ENCODE measurements at regions not wholly inside any gene's neighbourhood (a gene's known extent, or its start where the extent isn't known, plus 50 kb on each side); places are given as distances from the start of the nearest gene placed in this dataset.

DNA sequence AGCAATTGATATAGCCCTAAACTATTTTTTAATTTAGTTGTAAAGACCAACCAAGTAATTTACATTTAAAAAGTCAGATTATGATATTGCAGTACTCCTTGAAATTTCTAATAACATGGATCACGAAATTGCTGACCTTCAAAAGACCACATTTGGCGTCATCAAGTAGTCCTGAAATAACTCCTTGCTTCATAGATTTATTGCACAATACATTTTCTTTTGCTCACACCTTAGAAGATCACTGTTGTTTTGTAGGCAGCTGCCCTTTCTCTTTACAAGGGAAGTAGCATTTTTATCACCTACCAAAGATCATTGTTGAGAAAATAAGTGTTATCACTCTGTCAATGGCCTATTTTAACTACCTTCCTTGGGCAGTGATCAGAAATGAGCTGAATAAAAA is 815.8 kb downstream of the METTL15 start:
- dilution Hi-C loops (cut with MboI; ENCODE audit: extremely low pct_ligation_motif_present, low sequenced_read_pairs), result no loop called here
- H4K20me1 ChIP-seq (replicated peaks; ENCODE audit: control insufficient read depth, extremely low read depth, insufficient read depth, low read length), result no peaks in the 10 kb centered on the region
- intact Hi-C loops (cut with micrococcal nuclease), result no loop called here
- no peaks in the 10 kb centered on the region for H3K9me1 ChIP-seq (replicated peaks; ENCODE audit: control insufficient read depth, extremely low read depth, insufficient read depth, low read length)
- no peaks in the 10 kb centered on the region for H3K79me2 ChIP-seq (ENCODE audit: control insufficient read depth, insufficient read depth, low read length)
- no peaks in the 10 kb centered on the region for H3K4me1 ChIP-seq (ENCODE audit: control insufficient read depth, extremely low read depth, insufficient read depth, low read length)
- H3K9ac ChIP-seq (replicated peaks; ENCODE audit: extremely low read depth, insufficient read depth, low read length), result no peak overlapping the region
- H3K36me3 ChIP-seq (ENCODE audit: control insufficient read depth in 2 of 2, extremely low read depth in 1 of 2, insufficient read depth in 2 of 2, low read length in 2 of 2), result no peaks in the 10 kb centered on the region
- H3K4me3 ChIP-seq (replicated peaks in 1 of 3; ENCODE audit: insufficient read depth in 1 of 3, low read depth in 1 of 3, low read length in 3 of 3), result no peak overlapping the region
- H3K27ac ChIP-seq (ENCODE audit: insufficient read depth, low read depth, low read length), result no peak overlapping the region
- FAIRE-seq (no peak), DNase-seq (ENCODE audit: low read depth, low spot score) (no peak)
- H3K4me2 ChIP-seq (ENCODE audit: insufficient read depth, low read length), result no peak overlapping the region
- H3K27me3 ChIP-seq (ENCODE audit: control insufficient read depth in 2 of 2, insufficient read depth in 2 of 2, low read length in 2 of 2), result no peaks in the 10 kb centered on the region
- no peaks in the 10 kb centered on the region for H3K9me3 ChIP-seq (replicated peaks; ENCODE audit: control insufficient read depth, insufficient read depth, low read length)
- CTCF ChIA-PET, result interaction anchor here (1.0 to 1.4 kb wide), 2 partner anchors 16 to 96 kb away, joined by 3 read pairs; no protein-coding TSS in a partner anchor
- no peak overlapping the region for H2AFZ ChIP-seq (ENCODE audit: low read depth, low read length)
- TF ChIP-seq POLR2A (IDR thresholded peaks at IDR 0.05; ENCODE audit: low read depth, low read length) (no peak), MAX (IDR thresholded peaks at IDR 0.05; ENCODE audit: insufficient read depth, insufficient read length) (no peak), CTCF (IDR thresholded peaks at IDR 0.05; ENCODE audit: extremely low read depth in 1 of 2, insufficient read depth in 1 of 2, low read depth in 1 of 2, low read length in 2 of 2) (no peak), FOS (IDR thresholded peaks at IDR 0.05; ENCODE audit: borderline replicate concordance, insufficient read depth, low read length) (no peak), POLR2AphosphoS5 (IDR thresholded peaks at IDR 0.05; ENCODE audit: insufficient read depth, low read depth, low read length) (no peak), GATA2 (IDR thresholded peaks at IDR 0.05; ENCODE audit: insufficient read depth, insufficient read length, low read depth, low read length) (no peak), JUN (IDR thresholded peaks at IDR 0.05; ENCODE audit: borderline replicate concordance, insufficient read depth, insufficient read length, low read depth) (no peak), EZH2 (IDR thresholded peaks at IDR 0.05; ENCODE audit: borderline replicate concordance, low read depth, low read length, severe bottlenecking) (no peak), MYC (IDR thresholded peaks at IDR 0.05; ENCODE audit: low read depth, low read length) (no peak)
- POLR2A ChIA-PET, result no interaction called here
- BruUV-seq (replicated peaks), result no TSS peak
